ENCODE measurements at regions not wholly inside any gene's neighbourhood (a gene's known extent, or its start where the extent isn't known, plus 50 kb on each side); places are given as distances from the start of the nearest gene placed in this dataset.

DNA sequence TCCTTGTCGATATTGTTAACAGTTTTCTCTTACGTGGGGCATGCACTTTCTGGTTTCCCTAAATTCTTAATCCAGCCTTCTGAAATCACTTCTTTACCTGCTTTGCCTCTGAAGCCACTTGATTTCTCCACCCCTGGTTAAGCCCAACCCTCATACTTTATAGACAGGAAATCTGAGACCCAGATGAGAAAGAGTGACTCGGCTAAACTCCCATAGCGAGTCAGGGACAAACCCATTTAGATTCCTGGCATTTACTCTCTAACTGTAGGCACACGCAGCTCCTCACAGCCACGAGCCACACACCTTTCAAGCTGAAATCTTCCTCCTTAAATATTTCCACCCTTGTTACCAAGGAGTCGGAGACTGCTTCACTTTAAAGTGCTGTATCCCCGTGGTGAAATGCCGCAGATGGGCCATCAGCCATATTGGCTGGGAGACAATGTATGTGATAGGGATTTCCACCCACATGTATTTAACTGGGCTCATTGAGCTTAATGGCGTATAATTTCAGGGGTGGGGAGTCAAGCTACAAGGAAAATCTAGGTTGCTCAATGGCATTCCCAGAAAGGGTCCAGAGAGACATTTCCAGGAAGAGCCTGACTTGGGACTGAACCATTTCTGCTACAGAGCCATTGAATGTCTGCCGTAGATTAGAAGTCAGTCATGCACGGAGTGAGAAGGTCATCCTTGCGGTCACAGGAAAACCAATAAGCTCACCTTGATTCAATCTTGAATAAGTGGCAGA is 49.9 kb upstream of the GRK3 start:
- H3K36me3 ChIP-seq: peaks cover 16% of the 10 kb centered on the region
- no peak overlapping the region for H3K27ac ChIP-seq
- H3K4me3 ChIP-seq: no peak overlapping the region
- DNase-seq (ENCODE audit: low spot score): no peak
- H3K9me3 ChIP-seq: no peaks in the 10 kb centered on the region
- TF ChIP-seq CTCF (IDR thresholded peaks at IDR 0.05): no peak
- H3K4me1 ChIP-seq: no peaks in the 10 kb centered on the region
- H3K27me3 ChIP-seq: no peaks in the 10 kb centered on the region

Small RNA genes lying in the stretch of these regions (microRNA-seq; reads per million reads assigned to microRNA genes)
- 0 reads per million in 2 donors for gene MIR6817 (ENCODE audit: borderline number of aligned reads in 2 of 2, borderline replicate concordance in 1 of 2)

All from right atrium auricular region (tissue), 2 donors.